DND-41 (cell line): ENCODE measurements at regions not wholly inside any gene's neighbourhood (a gene's known extent, or its start where the extent isn't known, plus 50 kb on each side); places are given as distances from the start of the nearest gene placed in this dataset.

Source experiments
- ATAC-seq: fragments of 200-7000 bp; cut with Tn5 transposase; 3 replicates; pipeline ENCODE4 v1.9.1; 2021; ENCODE audit warnings: low read depth; ENCODE audit not compliant: insufficient read depth
- DNase-seq: peaks from one replicate; pipeline ENCODE4 v3.0.0-alpha.2; 2020
- H2AFZ ChIP-seq: 2 replicates; pipeline ENCODE4 v1.6.0; 2012; ENCODE audit warnings: low read depth, low read length
- H3K27ac ChIP-seq: 2 replicates; pipeline ENCODE4 v1.5.1; 2012; ENCODE audit warnings: low read length, inconsistent platforms
- H3K27me3 ChIP-seq: fragments of 200-600 bp; sonication (generic); 2 replicates; pipeline ENCODE4 v1.6.0; 2012; ENCODE audit warnings: low read length, mild to moderate bottlenecking, inconsistent platforms; ENCODE audit not compliant: insufficient read depth, poor library complexity
- H3K36me3 ChIP-seq: 2 replicates; pipeline ENCODE4 v1.5.1; 2012; ENCODE audit warnings: low read length, inconsistent platforms; ENCODE audit not compliant: insufficient read depth
- H3K4me1 ChIP-seq: 2 replicates; pipeline ENCODE4 v1.5.1; 2012; ENCODE audit warnings: mild to moderate bottlenecking, low read length; ENCODE audit not compliant: insufficient read depth
- H3K4me2 ChIP-seq: 2 replicates; pipeline ENCODE4 v1.6.0; 2012; ENCODE audit warnings: mild to moderate bottlenecking, moderate library complexity, low read length, inconsistent platforms; ENCODE audit not compliant: insufficient read depth
- H3K4me3 ChIP-seq, 2 experiments: fragments of 200-600 bp in 1 of 2; shearing (Covaris generic) in 1 of 2; 2 replicates each; pipeline ENCODE4 v1.5.1; 2012 to 2016; ENCODE audit warnings: inconsistent platforms in 2 of 2, low read length in 2 of 2, mild to moderate bottlenecking in 2 of 2, low read depth in 1 of 2, moderate library complexity in 1 of 2
- H3K79me2 ChIP-seq: 2 replicates; pipeline ENCODE4 v1.6.0; 2012; ENCODE audit warnings: low read length, inconsistent platforms; ENCODE audit not compliant: insufficient read depth
- H3K9ac ChIP-seq: 2 replicates; pipeline ENCODE4 v1.6.0; 2012; ENCODE audit warnings: low read depth, mild to moderate bottlenecking, inconsistent platforms, low read length, moderate library complexity
- H3K9me3 ChIP-seq: 2 replicates; pipeline ENCODE4 v1.5.1; 2012; ENCODE audit warnings: low read length, moderate library complexity, mild to moderate bottlenecking, inconsistent platforms; ENCODE audit not compliant: insufficient read depth, severe bottlenecking
- H4K20me1 ChIP-seq: 2 replicates; pipeline ENCODE4 v1.6.0; 2012; ENCODE audit warnings: low read length; ENCODE audit not compliant: insufficient read depth
- EZH2 ChIP-seq: IDR thresholded peaks from 3 replicates; pipeline ENCODE4 v1.6.1; 2012; ENCODE audit warnings: borderline replicate concordance, low read depth, mild to moderate bottlenecking, moderate library complexity, low read length, inconsistent platforms; ENCODE audit not compliant: severe bottlenecking
- TF ChIP-seq, protein P1 (sequence below): IDR thresholded peaks from 2 replicates; pipeline ENCODE4 v1.5.1; 2012; ENCODE audit warnings: borderline replicate concordance, low read length, moderate library complexity, mild to moderate bottlenecking; ENCODE audit not compliant: poor library complexity, severe bottlenecking; ENCODE audit errors: extremely low read depth

DNA sequence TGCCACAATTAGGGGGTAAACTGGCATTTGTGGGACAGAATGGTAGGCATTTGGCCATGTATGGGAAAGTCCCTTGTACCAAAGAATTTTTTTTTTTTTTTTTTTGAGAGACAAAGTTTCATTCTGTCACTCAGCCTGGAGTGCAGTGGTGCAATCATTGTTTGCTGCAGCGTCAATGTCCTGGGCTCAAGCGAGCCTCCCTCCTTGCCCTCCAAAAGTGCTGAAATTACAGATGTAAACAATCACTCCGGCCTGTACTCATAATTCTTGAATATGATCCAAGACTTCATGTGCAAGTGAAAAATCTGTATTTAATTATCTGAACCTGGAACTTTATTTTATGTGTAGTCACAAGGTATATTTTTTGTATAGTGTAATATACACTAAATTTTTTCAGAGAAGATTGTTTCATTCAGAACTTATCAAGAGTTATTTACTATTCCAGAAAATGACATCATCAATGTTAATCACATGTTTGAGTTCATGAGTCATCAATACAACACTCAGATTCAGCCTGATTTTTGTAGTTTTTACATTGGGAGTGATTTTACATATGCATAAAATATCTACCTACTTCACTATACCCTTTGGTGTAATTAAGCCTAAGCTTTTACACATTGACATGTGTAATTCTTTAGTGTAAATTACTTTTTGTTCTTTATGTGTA, 138.7 kb upstream of the L3MBTL4 start:
- no peak overlapping the region for H2AFZ ChIP-seq
- H3K27me3 ChIP-seq, result no peaks in the 10 kb centered on the region
- no peak overlapping the region for H3K4me2 ChIP-seq
- H3K4me1 ChIP-seq, result no peaks in the 10 kb centered on the region
- H3K79me2 ChIP-seq, result no peaks in the 10 kb centered on the region
- no peak for TF ChIP-seq EZH2
- TF ChIP-seq, protein P1, sequence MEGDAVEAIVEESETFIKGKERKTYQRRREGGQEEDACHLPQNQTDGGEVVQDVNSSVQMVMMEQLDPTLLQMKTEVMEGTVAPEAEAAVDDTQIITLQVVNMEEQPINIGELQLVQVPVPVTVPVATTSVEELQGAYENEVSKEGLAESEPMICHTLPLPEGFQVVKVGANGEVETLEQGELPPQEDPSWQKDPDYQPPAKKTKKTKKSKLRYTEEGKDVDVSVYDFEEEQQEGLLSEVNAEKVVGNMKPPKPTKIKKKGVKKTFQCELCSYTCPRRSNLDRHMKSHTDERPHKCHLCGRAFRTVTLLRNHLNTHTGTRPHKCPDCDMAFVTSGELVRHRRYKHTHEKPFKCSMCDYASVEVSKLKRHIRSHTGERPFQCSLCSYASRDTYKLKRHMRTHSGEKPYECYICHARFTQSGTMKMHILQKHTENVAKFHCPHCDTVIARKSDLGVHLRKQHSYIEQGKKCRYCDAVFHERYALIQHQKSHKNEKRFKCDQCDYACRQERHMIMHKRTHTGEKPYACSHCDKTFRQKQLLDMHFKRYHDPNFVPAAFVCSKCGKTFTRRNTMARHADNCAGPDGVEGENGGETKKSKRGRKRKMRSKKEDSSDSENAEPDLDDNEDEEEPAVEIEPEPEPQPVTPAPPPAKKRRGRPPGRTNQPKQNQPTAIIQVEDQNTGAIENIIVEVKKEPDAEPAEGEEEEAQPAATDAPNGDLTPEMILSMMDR, result no peak
- H3K27ac ChIP-seq, result no peak overlapping the region
- H3K9me3 ChIP-seq, result no peaks in the 10 kb centered on the region
- H3K36me3 ChIP-seq, result no peaks in the 10 kb centered on the region
- no peak overlapping the region for H3K9ac ChIP-seq
- ATAC-seq (no peak), DNase-seq (no peak)
- H4K20me1 ChIP-seq, result no peaks in the 10 kb centered on the region
- no peak overlapping the region for H3K4me3 ChIP-seq

DNA sequence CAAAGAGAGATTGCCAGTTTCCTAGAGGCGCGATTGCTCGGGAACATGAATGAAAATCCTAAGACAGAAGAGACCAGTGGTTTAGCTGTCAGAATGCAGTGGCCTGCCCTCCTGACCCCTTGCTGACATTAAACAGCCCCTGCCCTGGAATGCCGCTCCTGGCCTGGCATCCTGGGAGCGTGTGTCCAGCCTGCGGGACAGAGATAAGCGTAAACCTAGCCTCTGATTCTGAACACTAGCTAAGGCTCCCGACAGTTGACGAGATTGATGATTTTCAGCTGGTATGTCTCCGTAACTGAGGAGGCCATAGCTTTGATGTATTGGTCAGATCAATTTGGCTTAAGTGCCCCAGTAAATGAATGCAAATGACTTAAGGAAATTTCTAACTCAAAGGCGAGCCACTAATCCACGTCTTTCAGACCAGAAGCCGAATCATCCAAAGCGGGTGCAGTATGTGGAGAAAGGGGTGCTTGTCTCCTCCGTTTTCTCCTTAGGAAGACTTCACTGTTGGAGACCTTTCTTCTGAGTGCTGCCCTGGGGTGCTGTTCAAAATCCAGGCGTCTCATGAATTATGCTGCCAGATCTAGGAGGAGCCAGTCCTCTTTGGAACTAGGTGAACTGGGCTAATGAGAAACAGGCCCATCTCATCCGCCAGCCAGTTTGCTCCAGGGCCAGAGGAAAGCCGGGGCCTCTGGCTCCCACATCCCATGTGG, 142.5 kb upstream of the L3MBTL4 start:
- Histone ChIP-seq H3K79me2 (no peaks in the 10 kb centered on the region), H3K27ac (no peak overlapping the region), H3K27me3 (no peaks in the 10 kb centered on the region), H3K9ac (no peak overlapping the region), H3K36me3 (no peaks in the 10 kb centered on the region), H3K4me3 (no peak overlapping the region), H3K4me2 (no peak overlapping the region), H3K4me1 (no peaks in the 10 kb centered on the region), H3K9me3 (no peaks in the 10 kb centered on the region), H2AFZ (no peak overlapping the region), H4K20me1 (no peaks in the 10 kb centered on the region)
- DNase-seq (no peak), ATAC-seq (no peak)
- TF ChIP-seq, protein P1, result no peak
- TF ChIP-seq EZH2, result no peak

DNA sequence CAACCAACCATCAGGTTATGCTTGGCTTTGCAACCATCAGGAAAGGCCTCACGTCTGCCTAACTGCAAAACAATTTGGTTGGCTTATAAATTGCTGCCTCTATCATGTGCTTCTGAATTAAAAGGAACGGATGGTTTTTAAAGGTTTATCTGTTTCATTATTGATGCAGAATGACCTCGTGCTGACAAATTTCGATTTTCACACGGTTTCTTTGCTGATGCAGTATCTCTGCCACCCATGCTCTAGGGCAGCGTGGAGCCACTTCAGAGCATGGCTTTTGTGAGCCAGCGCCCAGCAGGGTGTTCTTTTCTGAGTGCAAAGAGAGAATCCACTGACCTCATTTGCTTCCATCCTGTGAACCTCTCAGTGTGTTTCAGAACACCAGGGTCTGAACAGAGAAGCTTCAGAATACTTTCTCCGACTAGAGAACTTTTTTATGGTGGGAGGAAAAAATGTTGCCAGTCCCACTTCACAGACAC, 143.1 kb upstream of the L3MBTL4 start:
- TF ChIP-seq, protein P1, result no peak
- no peak for TF ChIP-seq EZH2
- no peaks in the 10 kb centered on the region for H4K20me1 ChIP-seq
- H2AFZ ChIP-seq, result no peak overlapping the region
- H3K4me2 ChIP-seq, result no peak overlapping the region
- H3K27me3 ChIP-seq, result no peaks in the 10 kb centered on the region
- no peaks in the 10 kb centered on the region for H3K9me3 ChIP-seq
- no peak overlapping the region for H3K4me3 ChIP-seq
- ATAC-seq (no peak), DNase-seq (no peak)
- H3K79me2 ChIP-seq, result no peaks in the 10 kb centered on the region
- no peak overlapping the region for H3K9ac ChIP-seq
- H3K36me3 ChIP-seq, result no peaks in the 10 kb centered on the region
- no peaks in the 10 kb centered on the region for H3K4me1 ChIP-seq
- no peak overlapping the region for H3K27ac ChIP-seq
